ENCODE measurements at regions not wholly inside any gene's neighbourhood (a gene's known extent, or its start where the extent isn't known, plus 50 kb on each side); places are given as distances from the start of the nearest gene placed in this dataset.

DNA sequence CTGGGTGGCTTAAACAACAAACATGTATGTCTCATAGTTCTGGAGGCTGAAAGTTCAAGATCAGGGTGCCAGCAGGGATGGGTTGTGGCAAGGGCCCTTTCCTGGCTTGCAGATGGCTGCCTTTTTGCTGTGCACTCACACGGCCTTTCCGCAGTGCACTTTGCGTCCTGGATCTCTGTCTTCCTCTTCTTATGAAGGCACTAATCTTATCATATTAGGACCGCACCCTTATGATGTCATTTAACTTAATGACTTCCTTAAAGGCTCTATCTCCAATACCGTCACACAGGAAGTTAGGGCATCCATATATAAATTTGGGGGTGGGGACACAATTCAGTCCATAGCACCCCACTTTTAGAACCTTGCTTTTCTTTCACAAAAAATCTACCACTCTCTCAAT, 255.2 kb downstream of the SNX13 start:
- TF ChIP-seq, protein P1, sequence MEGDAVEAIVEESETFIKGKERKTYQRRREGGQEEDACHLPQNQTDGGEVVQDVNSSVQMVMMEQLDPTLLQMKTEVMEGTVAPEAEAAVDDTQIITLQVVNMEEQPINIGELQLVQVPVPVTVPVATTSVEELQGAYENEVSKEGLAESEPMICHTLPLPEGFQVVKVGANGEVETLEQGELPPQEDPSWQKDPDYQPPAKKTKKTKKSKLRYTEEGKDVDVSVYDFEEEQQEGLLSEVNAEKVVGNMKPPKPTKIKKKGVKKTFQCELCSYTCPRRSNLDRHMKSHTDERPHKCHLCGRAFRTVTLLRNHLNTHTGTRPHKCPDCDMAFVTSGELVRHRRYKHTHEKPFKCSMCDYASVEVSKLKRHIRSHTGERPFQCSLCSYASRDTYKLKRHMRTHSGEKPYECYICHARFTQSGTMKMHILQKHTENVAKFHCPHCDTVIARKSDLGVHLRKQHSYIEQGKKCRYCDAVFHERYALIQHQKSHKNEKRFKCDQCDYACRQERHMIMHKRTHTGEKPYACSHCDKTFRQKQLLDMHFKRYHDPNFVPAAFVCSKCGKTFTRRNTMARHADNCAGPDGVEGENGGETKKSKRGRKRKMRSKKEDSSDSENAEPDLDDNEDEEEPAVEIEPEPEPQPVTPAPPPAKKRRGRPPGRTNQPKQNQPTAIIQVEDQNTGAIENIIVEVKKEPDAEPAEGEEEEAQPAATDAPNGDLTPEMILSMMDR (IDR thresholded peaks at IDR 0.05; ENCODE audit: low read depth, low read length): no peak
- no peak for DNase-seq (ENCODE audit: extremely low read depth, low read depth)

DNA sequence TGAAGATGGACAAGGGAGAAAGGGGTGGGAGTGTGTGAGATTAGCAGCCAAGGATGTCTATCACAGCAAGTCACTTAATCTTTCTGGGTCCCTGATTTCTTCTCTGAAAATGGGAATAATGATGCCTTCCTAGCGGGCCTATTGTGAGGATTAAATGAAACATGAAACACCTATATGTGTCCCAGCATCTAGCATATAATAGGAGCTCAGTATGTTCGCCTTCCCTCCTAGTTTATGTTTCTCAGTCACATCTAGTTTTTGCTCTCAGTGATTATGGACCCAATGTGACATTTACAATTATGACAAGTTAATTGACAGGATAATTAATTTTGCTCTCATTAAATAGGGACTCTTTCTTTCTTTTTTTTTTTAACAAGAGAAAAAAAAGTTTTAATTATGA, 252.9 kb downstream of the SNX13 start:
- TF ChIP-seq, protein P1 (IDR thresholded peaks at IDR 0.05; ENCODE audit: low read depth, low read length): no peak
- DNase-seq (ENCODE audit: extremely low read depth, low read depth): no peak

GRCh38 chr7:17689361-17689902, 250.9 kb downstream of the SNX13 start:
- no peak for DNase-seq (ENCODE audit: extremely low read depth, low read depth)
- TF ChIP-seq, protein P1 (IDR thresholded peaks at IDR 0.05; ENCODE audit: low read depth, low read length): no peak

DNA sequence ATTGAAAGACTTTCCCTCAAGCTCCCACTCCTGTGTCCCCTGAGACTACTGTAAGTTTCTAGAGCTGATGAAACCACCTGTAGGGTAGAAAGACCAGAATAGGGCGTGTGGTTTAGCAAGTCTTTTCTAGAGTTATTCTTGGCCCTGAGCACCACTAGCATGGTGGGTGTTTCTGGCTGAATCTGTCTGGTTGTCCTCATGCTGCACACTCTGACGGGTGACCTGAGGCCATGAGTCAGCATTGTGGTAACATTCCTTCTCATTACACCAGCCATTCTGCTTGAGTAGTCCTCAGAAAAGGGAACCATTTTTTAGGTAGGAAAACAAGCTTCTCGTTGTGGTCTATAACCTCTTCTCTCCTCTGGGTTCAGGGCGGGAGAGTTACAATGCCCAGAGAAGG, 250.3 kb downstream of the SNX13 start:
- peak; percentile 57 for DNase-seq (ENCODE audit: extremely low read depth, low read depth)
- TF ChIP-seq, protein P1 (IDR thresholded peaks at IDR 0.05; ENCODE audit: low read depth, low read length): no peak

DNA sequence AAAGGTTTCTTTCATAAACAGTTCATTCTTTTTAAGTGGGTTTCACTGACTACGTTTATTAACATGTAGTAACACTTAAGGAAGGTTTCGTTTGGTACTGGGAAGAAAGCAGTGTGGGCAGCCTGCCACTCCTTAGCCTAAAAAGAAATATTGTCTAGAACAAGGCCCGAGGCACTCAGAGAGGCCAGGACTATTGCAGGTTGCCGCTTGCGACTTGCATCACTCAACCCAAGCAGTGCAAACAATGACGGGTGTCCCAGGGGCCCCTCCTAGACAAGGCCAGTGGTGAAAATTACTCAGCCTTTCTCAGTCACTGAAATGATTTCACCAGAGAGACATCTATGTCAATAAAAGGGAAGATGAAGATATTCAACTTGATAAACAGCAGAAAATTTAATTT, 243.9 kb downstream of the SNX13 start:
- DNase-seq (ENCODE audit: extremely low read depth, low read depth): peak; percentile 67
- TF ChIP-seq, protein P1 (IDR thresholded peaks at IDR 0.05; ENCODE audit: low read depth, low read length): no peak

DNA sequence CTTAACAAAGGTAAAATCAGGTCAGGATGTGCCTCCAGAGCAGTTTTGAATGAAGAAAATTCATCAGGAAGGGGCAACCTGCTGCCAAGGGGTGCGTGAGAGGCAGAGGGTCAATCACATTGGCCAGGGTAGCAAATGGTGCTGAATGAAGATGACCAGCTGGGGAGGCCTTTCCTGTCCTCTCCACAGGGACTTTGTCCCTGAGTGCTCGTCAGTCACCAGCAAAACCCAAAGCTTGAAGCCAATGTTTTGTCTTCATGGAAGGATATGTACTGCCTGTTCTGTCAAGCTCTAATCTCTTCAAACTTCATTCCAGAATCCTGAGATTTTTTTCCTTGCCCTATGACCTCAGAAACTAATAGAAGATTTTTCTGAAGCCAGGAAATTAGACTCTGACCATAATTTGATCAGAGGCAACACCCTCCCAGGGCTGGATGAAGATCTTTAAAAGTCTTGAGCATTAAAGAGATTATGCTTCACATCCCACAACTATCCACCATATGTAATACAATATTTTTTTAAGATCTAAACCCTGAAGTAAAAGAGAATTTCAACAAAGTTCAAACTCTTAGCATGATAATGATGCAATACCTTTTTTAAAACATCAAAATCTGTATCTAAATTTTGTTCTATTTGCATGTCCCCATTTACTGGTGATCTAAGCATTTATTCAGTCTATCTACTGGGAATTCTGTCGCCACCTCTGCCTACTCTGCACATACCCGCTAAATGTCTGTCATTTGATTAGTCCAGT, 243.0 kb downstream of the SNX13 start:
- DNase-seq (ENCODE audit: extremely low read depth, low read depth): no peak
- TF ChIP-seq, protein P1 (IDR thresholded peaks at IDR 0.05; ENCODE audit: low read depth, low read length): no peak

- DNase-seq (ENCODE audit: extremely low read depth, low read depth): no peak
- TF ChIP-seq, protein P1 (IDR thresholded peaks at IDR 0.05; ENCODE audit: low read depth, low read length): no peak
These were observed 240.6 kb downstream of the SNX13 start for GRCh38 chr7:17699696-17700095.
